Dermis blood vessel endothelial cell (primary cell): ENCODE measurements at regions not wholly inside any gene's neighbourhood (a gene's known extent, or its start where the extent isn't known, plus 50 kb on each side); places are given as distances from the start of the nearest gene placed in this dataset.

Experiments used
- DNase-seq: peaks from one replicate; pipeline ENCODE4 v3.0.0; 2010

DNA sequence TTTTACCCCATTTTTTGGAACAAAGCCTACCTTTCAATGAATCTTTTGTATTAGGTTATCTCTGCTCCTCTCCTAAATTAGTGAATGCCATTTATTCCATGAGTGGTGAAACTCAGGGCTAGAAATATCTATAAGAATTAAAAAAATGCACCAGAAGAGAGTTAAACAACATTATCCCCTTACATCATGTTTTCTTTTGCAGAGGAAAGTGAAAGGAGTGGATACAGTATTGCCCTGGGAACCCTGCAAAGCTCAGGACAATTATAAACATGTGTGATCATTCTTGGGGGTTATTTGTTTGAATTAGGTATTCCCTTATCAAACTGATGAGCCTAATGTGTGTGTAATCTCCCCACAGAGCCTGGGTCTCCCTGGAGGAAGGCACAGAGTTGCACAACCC lies 559.2 kb downstream of the RNF144A start:
- DNase-seq, result no peak

- no peak for DNase-seq
These were observed 562.4 kb downstream of the RNF144A start for GRCh38 chr2:7479603-7480002.

- no peak for DNase-seq
These were observed 563.2 kb downstream of the RNF144A start for GRCh38 chr2:7480431-7480830.

GRCh38 chr2:7490672-7491071 lies 573.5 kb downstream of the RNF144A start:
- DNase-seq, result no peak

DNA sequence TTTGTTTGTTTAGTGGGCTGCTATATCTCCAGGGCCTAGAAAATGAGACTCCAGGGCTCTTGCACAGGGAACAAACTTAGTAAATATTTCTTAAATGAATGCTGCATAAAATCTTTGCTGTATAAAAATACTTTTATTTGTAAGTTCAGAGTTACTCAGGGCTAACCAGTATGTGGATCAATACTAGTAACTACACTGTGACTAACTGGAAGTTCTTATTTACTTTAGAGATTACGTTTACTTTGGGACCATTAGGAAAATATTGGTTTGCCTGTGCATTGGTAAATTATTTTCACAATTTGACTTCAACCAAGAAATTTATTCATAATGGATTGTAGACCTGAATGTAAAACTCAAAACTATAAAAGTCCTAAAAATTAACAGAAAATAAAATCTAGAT lies 575.5 kb downstream of the RNF144A start:
- no peak for DNase-seq

DNA sequence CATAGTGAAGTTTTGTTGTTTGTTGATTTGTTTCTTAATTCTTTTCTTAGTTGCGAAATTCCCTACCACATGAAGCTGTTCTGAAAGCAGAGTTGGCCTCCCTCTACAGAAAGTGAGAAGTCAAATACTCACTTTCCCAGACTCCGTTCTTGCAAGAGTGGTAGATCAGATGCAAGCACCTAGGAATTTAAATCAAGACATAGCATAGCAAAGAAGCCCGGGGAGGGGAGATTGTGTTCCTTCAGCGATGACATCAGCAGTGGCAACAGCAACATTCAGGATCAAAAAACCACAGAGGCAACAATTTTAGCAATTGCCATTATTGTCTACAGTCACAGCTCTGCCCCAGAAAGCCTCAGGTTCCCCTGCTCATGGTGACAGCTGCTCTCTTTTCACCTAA lies 580.0 kb downstream of the RNF144A start:
- DNase-seq, result no peak

DNA sequence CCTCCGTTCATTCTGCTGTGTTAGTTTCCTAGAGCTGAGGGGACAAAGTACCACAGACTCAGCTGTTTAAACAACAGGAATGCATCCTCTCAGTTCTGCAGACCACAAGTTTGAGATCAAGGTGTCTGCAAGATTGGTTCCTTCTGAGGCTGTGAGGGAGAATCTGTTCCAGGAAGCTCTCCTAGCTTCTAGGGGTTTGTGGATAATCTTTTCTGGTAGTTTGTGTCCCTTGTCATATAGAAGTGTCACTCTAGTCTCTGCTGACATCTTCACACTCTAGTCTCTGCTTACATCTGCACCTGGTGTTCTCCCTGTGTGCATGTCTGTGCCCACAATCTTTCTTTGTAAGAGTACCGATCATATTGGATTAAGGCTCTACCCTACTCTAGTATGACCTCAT lies 581.8 kb downstream of the RNF144A start:
- no peak for DNase-seq

DNA sequence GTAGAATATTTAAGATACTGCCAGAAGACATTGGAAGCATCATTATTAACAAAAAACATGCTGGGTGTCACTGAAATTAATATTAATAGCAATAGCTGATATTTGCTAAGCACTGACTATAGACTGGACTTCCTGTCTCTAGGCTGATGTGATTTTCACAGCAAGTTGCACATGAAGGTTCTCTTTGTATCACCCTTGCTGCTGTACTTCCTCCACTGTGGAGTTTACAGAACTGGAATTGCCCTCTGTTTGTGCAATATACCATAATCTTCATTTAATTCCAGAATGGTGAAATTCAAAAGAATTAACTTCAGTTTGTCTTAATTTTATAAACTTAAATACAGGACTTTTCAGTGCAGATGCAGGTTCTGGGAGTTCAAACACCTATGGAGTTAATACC lies 585.1 kb downstream of the RNF144A start:
- no peak for DNase-seq

DNA sequence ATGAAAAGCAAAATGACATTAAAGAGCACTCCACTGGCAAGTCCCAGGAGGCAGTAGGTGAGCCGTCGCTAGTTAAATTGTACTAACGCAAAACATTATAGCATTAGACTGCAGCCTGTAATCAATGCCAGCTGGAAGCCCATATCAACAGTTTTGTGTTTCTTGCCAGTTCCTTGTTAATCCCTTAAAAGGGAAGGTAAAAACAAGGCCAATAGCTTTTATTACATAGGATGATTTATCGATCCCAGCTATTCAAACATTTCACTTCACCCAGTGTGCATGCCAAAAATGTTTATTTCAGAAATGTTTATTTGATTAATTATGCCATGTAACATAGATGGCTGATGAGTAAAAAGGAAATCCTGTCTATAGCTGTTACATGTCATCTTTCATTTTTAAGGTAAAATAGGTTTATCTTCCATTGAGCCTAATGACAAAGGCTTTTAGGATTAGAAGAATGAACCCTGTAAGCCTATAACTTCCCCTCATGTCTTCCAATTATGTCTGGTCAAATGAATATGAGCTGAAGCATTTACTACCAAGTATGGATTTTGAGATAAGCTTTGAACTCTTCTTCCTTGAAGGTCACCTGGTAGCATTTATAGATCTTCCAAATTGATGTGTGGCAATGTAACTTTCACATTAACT lies 591.2 kb downstream of the RNF144A start:
- DNase-seq, result no peak

DNA sequence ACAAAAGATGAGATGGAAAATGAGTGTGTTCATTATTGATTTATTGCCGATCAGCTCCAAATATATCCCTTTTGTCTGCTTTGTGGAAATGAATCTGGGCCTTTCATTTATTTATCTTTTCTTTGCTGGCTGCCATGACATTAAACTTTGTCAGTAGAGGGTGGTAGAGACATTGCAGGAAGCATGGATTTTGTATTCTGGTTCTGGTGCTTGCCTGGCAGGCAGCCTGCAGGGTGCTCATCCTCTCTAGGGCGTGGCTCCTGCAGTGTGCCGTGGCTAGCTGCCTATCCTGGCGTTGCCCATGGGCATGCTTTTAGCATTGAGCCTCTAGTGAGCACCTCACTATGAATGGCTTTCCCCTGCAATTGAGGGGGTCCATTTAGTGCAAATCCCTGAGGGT lies 593.1 kb downstream of the RNF144A start:
- no peak for DNase-seq

GRCh38 chr2:7513834-7514233 lies 596.6 kb downstream of the RNF144A start:
- no peak for DNase-seq

GRCh38 chr2:7515327-7515726 lies 598.1 kb downstream of the RNF144A start:
- DNase-seq, result no peak

DNA sequence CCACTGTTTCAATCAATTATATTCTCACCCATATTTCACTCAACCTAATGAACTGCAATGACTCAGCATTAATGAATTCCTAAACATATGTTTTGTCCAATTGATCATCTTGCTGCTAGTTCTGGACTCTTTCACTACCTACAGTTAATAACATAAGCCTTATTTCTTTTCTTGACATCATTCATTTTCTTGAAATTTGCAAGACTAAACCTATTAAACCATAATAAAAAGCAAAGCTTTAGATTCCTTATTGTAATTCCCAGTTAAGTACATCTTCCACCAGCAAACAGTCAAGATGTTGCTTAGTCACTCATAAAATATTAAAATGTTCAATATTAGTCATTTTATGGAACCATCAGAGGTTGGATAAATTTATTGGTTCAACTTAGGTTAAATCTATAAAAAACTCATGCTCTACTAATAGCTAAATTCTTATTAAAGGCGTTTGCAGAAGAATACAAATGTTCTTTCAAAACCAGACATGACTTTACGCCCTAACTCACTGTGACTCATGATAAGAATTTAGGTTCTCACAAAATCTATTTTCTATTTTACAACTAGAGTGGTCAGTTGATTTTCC lies 599.4 kb downstream of the RNF144A start:
- DNase-seq, result no peak

DNA sequence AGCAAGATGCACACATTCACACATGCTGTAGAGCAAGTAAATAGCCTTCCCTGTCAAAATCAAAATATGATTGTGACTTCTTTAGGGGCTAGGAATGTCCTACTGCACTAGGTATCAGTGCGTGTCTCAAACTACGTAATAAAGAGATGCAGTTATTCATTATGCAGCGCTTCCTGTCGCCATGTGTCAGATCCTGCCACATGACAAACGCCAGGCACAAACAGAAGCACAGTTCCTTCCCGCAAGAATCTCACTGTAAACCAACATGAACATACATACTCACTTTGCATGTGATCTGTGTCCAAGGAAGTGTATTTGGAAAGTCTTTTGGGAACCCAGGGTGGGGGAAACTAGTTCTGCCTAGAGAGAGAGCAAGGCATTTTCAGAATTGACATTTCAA lies 599.9 kb downstream of the RNF144A start:
- no peak for DNase-seq

GRCh38 chr2:7517851-7518250 lies 600.6 kb downstream of the RNF144A start:
- DNase-seq, result no peak

GRCh38 chr2:7523481-7524120 lies 606.4 kb downstream of the RNF144A start:
- DNase-seq, result no peak

- DNase-seq, result no peak
These were observed 607.0 kb downstream of the RNF144A start for GRCh38 chr2:7524195-7524594.

- no peak for DNase-seq
These were observed 608.5 kb downstream of the RNF144A start for GRCh38 chr2:7525746-7526145.

DNA sequence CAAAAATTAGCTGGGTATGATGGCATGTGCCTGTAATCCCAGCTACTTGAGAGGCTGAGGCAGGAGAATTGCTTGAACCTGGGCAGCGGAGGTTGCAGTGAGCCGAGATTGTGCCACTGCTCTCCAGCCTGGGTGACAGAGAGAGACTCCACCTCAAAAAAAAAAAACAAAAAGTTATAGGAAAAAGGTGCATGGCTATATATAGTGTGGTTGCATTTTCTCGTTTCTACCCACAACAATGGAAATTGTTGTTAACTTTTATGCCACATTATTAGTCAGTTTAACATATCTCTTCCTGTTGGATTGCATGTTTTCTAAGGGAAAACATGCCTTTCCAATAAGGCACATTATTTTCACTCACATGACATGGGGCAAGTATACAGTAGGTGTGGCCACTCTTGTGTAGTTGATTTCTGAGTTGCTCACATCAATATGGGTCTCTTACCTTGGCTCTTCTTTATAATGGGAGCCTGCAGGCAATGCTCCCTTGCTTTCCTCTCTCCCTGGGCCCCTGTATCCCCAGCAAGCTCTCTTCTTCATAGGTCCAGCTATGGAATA lies 610.0 kb downstream of the RNF144A start:
- no peak for DNase-seq

GRCh38 chr2:7530001-7530400 lies 612.8 kb downstream of the RNF144A start:
- no peak for DNase-seq

DNA sequence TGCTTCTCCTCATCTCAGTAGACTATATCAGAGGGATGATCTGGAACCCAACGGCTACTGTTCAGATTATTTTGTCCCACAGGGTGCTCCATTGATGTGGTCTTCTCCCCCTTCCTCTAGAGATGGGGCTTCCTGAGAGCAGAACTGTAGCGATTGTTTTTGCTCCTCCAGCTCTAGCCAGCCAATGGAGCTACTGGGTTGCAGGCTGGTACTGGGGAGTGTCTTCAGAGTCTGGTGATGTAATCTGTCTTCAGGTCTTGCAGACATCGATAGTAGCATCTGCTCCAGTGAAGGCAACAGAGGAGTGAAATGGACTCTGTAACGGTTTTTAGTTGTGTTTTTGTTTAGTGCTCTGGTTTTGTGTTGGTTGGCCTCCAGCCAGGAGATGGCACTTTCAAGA lies 621.9 kb downstream of the RNF144A start:
- no peak for DNase-seq

GRCh38 chr2:7539760-7540159 lies 622.5 kb downstream of the RNF144A start:
- DNase-seq, result no peak

DNA sequence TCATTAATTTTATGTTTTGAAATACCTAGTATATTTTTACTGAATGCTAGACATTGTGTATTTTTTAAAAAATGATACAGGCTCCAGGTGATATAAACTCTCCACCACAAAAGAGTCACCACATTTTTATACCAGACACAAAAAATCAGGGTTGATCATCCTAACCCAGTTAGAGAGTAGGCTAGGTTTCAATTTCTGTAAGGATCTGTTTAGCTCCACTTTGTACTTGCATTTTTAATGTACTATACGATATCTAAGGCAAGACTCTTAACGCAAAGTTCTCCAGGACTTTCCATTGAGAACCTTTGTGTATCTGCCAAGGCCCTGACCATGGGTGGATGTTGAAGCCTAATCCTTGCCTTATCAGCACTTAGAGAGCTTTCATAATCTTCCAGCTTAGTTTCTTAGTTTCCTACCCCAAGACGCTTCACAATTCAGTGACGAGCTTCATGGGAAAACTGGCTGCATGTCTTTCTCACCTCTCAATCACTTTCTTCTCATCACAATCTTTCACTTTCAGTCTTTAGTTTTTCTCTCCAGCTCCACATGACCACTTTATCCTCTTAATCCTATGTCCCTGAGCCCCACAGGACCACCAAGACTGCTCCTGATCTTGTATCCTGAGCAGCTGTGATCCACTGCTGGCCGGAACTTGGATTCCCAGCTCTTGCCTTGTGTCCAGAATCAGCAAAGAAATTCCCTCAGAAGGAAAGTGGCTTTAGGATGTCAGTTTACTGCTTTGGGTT lies 635.8 kb downstream of the RNF144A start:
- DNase-seq, result no peak

DNA sequence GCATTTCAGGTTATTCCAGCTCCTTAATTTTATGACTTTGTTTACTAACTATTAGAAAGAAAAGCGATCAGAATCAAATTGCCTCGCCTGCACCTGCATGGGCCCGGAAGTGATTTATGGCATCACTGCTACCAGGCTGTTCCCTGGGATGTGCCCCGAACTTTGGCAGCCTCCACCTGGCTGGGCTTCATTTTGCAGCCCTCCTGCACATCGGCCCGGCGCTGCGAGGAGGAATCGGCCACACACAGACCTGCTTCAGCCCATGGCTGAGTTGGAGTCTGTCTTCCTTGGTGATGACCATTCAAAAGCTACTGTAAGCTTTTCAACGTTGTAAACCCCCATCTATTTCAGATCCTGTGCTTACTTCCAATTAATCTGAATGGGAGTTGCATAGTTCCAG lies 638.0 kb downstream of the RNF144A start:
- DNase-seq, result no peak
